H9 (cell line): ENCODE measurements at regions not wholly inside any gene's neighbourhood (a gene's known extent, or its start where the extent isn't known, plus 50 kb on each side); places are given as distances from the start of the nearest gene placed in this dataset.

Source experiments
- DNase-seq: peaks from one replicate; pipeline ENCODE4 v3.0.0-alpha.2; 2017
- H2AFZ ChIP-seq: one replicate; pipeline ENCODE4 v1.6.1; 2013; ENCODE audit warnings: mild to moderate bottlenecking, low read length, control low read depth, moderate library complexity
- H2AK5ac ChIP-seq: 2 replicates; pipeline ENCODE4 v1.6.1; 2013; ENCODE audit warnings: low read length, control low read depth, mixed read lengths; ENCODE audit not compliant: insufficient read length
- H2BK120ac ChIP-seq: one replicate; pipeline ENCODE4 v1.6.1; 2013; ENCODE audit warnings: low read depth, mild to moderate bottlenecking, low read length, control low read depth, inconsistent platforms; ENCODE audit not compliant: poor library complexity, severe bottlenecking
- H2BK12ac ChIP-seq: 2 replicates; pipeline ENCODE4 v1.6.1; 2013; ENCODE audit warnings: low read length, control low read depth, mixed read lengths, low read depth; ENCODE audit not compliant: insufficient read length
- H2BK15ac ChIP-seq: 2 replicates; pipeline ENCODE4 v1.6.1; 2013; ENCODE audit warnings: low read depth, low read length, control low read depth
- H2BK20ac ChIP-seq: one replicate; pipeline ENCODE4 v1.6.1; 2013; ENCODE audit warnings: low read depth, mild to moderate bottlenecking, low read length, control low read depth, inconsistent platforms; ENCODE audit not compliant: poor library complexity, severe bottlenecking
- H2BK5ac ChIP-seq: 2 replicates; pipeline ENCODE4 v1.6.1; 2013; ENCODE audit warnings: low read length, control low read depth, mixed read lengths; ENCODE audit not compliant: insufficient read length
- H3K14ac ChIP-seq: 2 replicates; pipeline ENCODE4 v1.6.1; 2013; ENCODE audit warnings: low read length, control low read depth; ENCODE audit not compliant: insufficient read depth
- H3K18ac ChIP-seq: 2 replicates; pipeline ENCODE4 v1.6.1; 2013; ENCODE audit warnings: low read depth, mild to moderate bottlenecking, mixed read lengths, low read length, control low read depth; ENCODE audit not compliant: insufficient read length
- H3K23ac ChIP-seq: 2 replicates; pipeline ENCODE4 v1.6.1; 2013; ENCODE audit warnings: low read length, control low read depth, mixed read lengths, low read depth; ENCODE audit not compliant: insufficient read length
- H3K23me2 ChIP-seq: 2 replicates; pipeline ENCODE4 v1.6.1; 2013; ENCODE audit warnings: low read depth, mild to moderate bottlenecking, mixed read lengths, low read length, control low read depth; ENCODE audit not compliant: insufficient read length, poor library complexity, severe bottlenecking
- H3K27ac ChIP-seq: 2 replicates; pipeline ENCODE4 v1.5.1; 2013; ENCODE audit warnings: low read length, control low read depth, mixed read lengths, low read depth; ENCODE audit not compliant: insufficient read length
- H3K27me3 ChIP-seq: 2 replicates; pipeline ENCODE4 v1.6.1; 2013; ENCODE audit warnings: low read length, control low read depth, inconsistent platforms; ENCODE audit not compliant: insufficient read depth
- H3K4ac ChIP-seq: 2 replicates; pipeline ENCODE4 v1.6.1; 2013; ENCODE audit warnings: low read depth, mild to moderate bottlenecking, control low read depth, inconsistent platforms, low read length, moderate library complexity
- H3K4me1 ChIP-seq: 2 replicates; pipeline ENCODE4 v1.6.1; 2013; ENCODE audit warnings: low read length, control low read depth, inconsistent platforms; ENCODE audit not compliant: insufficient read depth
- H3K4me2 ChIP-seq: 2 replicates; pipeline ENCODE4 v1.6.1; 2013; ENCODE audit warnings: low read length, control low read depth, mixed read lengths; ENCODE audit not compliant: insufficient read length, insufficient read depth
- H3K56ac ChIP-seq: 2 replicates; pipeline ENCODE4 v1.6.1; 2013; ENCODE audit warnings: low read depth, mild to moderate bottlenecking, mixed read lengths, low read length, control low read depth; ENCODE audit not compliant: insufficient read length
- H3K79me1 ChIP-seq: 2 replicates; pipeline ENCODE4 v1.6.1; 2013; ENCODE audit warnings: low read depth, mild to moderate bottlenecking, moderate library complexity, low read length, control low read depth, inconsistent platforms; ENCODE audit not compliant: insufficient read depth, poor library complexity, severe bottlenecking
- H3K79me2 ChIP-seq: 2 replicates; pipeline ENCODE4 v1.6.1; 2013; ENCODE audit warnings: low read length, control low read depth, inconsistent platforms; ENCODE audit not compliant: insufficient read depth
- H3K9ac ChIP-seq: 2 replicates; pipeline ENCODE4 v1.6.1; 2013; ENCODE audit warnings: low read length, control low read depth, mixed read lengths; ENCODE audit not compliant: insufficient read length; ENCODE audit errors: extremely low read depth
- H3K9me3 ChIP-seq: one replicate; pipeline ENCODE4 v1.6.1; 2013; ENCODE audit warnings: low read depth, low read length, inconsistent platforms; ENCODE audit not compliant: control insufficient read depth
- H3T11ph ChIP-seq: one replicate; pipeline ENCODE4 v1.6.1; 2013; ENCODE audit warnings: mild to moderate bottlenecking, low read length, control low read depth, inconsistent platforms
- H4K20me1 ChIP-seq: one replicate; pipeline ENCODE4 v1.6.1; 2013; ENCODE audit not compliant: control insufficient read depth, insufficient read length, insufficient read depth
- H4K5ac ChIP-seq: 2 replicates; pipeline ENCODE4 v1.6.1; 2013; ENCODE audit warnings: low read depth, mild to moderate bottlenecking, mixed read lengths, low read length, control low read depth; ENCODE audit not compliant: insufficient read length
- H4K8ac ChIP-seq: replicated peaks from 2 replicates; pipeline ENCODE4 v1.6.1; 2013; ENCODE audit warnings: low read length, control low read depth, mixed read lengths, low read depth; ENCODE audit not compliant: insufficient read length
- H4K91ac ChIP-seq: 2 replicates; pipeline ENCODE4 v1.6.1; 2013; ENCODE audit warnings: low read depth, mild to moderate bottlenecking, moderate library complexity, mixed read lengths, low read length, control low read depth; ENCODE audit not compliant: insufficient read length
- H3K27ac Mint-ChIP-seq, 3 experiments: 2 replicates in 2 of 3; 3 replicates in 1 of 3; pipeline ENCODE4 v1.8.0; 2020 to 2021; ENCODE audit warnings: mixed read lengths in 3 of 3, mild to moderate bottlenecking in 1 of 3, moderate library complexity in 1 of 3
- H3K27me3 Mint-ChIP-seq: 2 replicates; pipeline ENCODE4 v1.8.0; 2021; ENCODE audit warnings: low read depth, mild to moderate bottlenecking, moderate library complexity, mixed read lengths
- H3K36me3 Mint-ChIP-seq, 3 experiments: 2 replicates in 2 of 3; 3 replicates in 1 of 3; pipeline ENCODE4 v1.8.0; 2020 to 2021; ENCODE audit warnings: low read depth in 3 of 3, mixed read lengths in 3 of 3; ENCODE audit not compliant: insufficient read depth in 1 of 3
- H3K4me1 Mint-ChIP-seq, 2 experiments: 2 replicates each; pipeline ENCODE4 v1.8.0; 2020; ENCODE audit warnings: mixed read lengths in 2 of 2
- H3K4me3 Mint-ChIP-seq, 2 experiments: 2 replicates in 1 of 2; 3 replicates in 1 of 2; pipeline ENCODE4 v1.8.0; 2020 to 2021; ENCODE audit warnings: mild to moderate bottlenecking in 2 of 2, mixed read lengths in 2 of 2, moderate library complexity in 1 of 2
- H3K9me3 Mint-ChIP-seq, 2 experiments: 2 replicates in 1 of 2; 3 replicates in 1 of 2; pipeline ENCODE4 v1.8.0; 2020; ENCODE audit warnings: mild to moderate bottlenecking in 2 of 2, mixed read lengths in 2 of 2, moderate library complexity in 1 of 2
- CTCF ChIP-seq: fragments of 200-600 bp; sonication (generic); conservative IDR thresholded peaks from 3 replicates; pipeline ENCODE4 v1.8.0; 2021; ENCODE audit warnings: antibody characterized with exemption, mild to moderate bottlenecking
- WGBS: extraction: QIAGEN DNeasy Blood & Tissue Kit; methylation state at CpG from one replicate; pipeline ENCODE4 v1.1.7; 2013; ENCODE audit warnings: missing lambda C conversion rate, low lambda C conversion rate, mixed read lengths; ENCODE audit not compliant: insufficient read length; ENCODE audit errors: extremely low coverage; 5-methylcytosine and 5-hydroxymethylcytosine counted together

GRCh38 chr1:193434319-193434718 lies 247.9 kb upstream of the B3GALT2 start:
- Histone ChIP-seq H2AFZ (no peak overlapping the region), H3K79me2 (no peaks in the 10 kb centered on the region), H4K8ac (no peak overlapping the region), H4K91ac (no peak overlapping the region), H3K4me1 (no peaks in the 10 kb centered on the region), H4K20me1 (no peaks in the 10 kb centered on the region), H2BK5ac (no peak overlapping the region), H3K27me3 (no peaks in the 10 kb centered on the region), H4K5ac (no peak overlapping the region), H3K18ac (no peak overlapping the region), H3K9ac (no peak overlapping the region), H3K14ac (no peak overlapping the region), H2BK12ac (no peak overlapping the region), H3K4ac (no peak overlapping the region), H3K23me2 (no peaks in the 10 kb centered on the region), H3K23ac (no peak overlapping the region), H2BK120ac (no peak overlapping the region), H2BK20ac (no peak overlapping the region), H3T11ph (no peak overlapping the region), H3K27ac (no peak overlapping the region), H3K79me1 (no peaks in the 10 kb centered on the region), H3K4me2 (no peak overlapping the region), H2BK15ac (no peak overlapping the region), H2AK5ac (no peak overlapping the region), H3K9me3 (peaks cover 24% of the 10 kb centered on the region), H3K56ac (no peak overlapping the region)
- Mint-ChIP-seq H3K9me3 (peaks cover 34 to 37% of the 10 kb centered on the region in 2 experiments), H3K27me3 (no peaks in the 10 kb centered on the region), H3K27ac (no peak overlapping the region), H3K4me1 (no peaks in the 10 kb centered on the region), H3K36me3 (peaks cover 20 to 30% (median 22%) of the 10 kb centered on the region in 3 experiments), H3K4me3 (no peak overlapping the region)
- DNase-seq, result no peak
- WGBS, result no CpG with 5 or more reads among the region's 1 CpG
- no peak for TF ChIP-seq CTCF
